GM21786 (cell line): ENCODE measurements at regions not wholly inside any gene's neighbourhood (a gene's known extent, or its start where the extent isn't known, plus 50 kb on each side); places are given as distances from the start of the nearest gene placed in this dataset.

Experiments used
- ATAC-seq: cut with Tn5 transposase; IDR thresholded peaks from one replicate; pipeline ENCODE4 v1.9.1; 2021; ENCODE audit not compliant: unreplicated experiment

DNA sequence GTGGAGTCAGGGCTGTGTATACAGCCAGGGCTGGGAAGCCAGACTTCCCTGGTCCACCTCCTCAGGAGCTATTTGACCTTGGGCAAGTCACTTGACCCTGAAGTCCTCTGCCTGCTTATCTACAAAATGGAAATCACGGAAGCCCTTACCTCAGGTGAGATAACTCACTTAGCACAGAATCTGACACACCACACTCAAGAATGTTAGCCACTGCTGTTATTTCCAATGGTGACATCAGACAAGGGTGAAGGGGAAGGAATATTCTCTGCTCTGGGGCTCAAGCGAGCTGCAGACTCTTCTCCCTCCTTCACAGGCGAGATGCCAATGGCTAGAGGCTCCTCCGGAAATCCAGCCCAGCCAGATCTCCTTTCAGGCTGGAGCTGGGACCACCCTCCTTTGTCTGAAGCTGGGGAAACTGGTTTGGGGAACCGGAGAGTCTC is 189.6 kb downstream of the HAUS1 start:
- no peak for ATAC-seq

DNA sequence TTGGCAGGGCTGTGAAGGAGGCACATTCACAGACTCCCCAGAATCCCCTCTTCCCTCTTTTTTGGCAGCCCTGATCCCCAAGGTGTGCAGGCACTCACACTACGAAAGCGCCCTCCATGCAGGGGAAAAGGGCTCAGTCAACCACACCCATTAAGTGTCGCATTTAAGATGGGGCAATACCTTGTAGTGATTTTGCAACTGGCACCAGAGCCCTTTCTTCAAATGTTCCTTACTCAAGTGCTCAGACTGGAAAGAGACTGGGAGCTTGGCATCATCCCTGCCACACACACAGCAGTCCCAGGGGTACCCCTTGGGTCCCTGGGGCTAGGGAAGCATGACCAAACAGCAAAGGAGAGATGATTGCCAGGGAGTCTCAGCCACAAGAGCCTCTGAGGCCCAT is 190.1 kb downstream of the HAUS1 start:
- ATAC-seq: no peak

GRCh38 chr18:46294751-46295150 is 190.6 kb downstream of the HAUS1 start:
- ATAC-seq: no peak

DNA sequence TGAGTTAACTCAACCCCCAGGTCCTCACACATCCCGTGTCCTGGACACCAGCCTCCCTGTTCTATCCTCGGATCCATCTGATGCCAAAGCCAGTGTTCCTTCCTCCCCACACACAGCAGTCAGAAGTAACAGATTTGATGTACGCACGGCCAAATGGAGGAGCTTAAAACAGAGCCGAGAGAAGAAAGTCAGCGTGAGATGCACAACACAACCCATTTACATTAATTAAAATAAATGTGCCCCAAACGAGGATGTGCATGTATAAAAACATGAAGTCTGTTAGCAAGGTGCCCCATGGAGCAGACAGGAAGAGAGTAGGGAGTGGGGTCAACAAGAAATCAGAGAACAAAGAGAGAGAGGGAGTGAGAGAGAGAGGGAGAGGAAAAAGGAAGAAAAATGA is 191.2 kb downstream of the HAUS1 start:
- ATAC-seq: no peak

DNA sequence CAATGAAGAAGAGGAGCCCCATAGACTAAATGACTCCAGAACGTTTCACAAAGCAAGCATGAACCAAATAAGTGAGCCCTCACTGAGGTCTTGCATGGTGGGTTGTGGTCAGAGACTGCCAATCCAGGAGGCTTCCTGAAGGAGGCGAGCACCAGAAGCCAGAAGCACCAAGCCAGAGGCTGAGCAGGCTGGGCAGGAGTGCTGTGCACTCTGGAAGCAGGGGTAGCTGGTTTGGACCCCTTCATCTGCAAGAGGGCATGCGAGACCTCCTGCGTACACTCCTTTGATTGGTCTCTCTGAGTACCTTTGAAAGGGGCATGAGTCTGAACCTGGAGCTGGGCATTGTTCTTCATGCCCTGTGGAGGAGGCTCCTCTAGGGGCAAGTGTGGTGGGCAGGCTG is 192.5 kb downstream of the HAUS1 start:
- ATAC-seq: no peak

DNA sequence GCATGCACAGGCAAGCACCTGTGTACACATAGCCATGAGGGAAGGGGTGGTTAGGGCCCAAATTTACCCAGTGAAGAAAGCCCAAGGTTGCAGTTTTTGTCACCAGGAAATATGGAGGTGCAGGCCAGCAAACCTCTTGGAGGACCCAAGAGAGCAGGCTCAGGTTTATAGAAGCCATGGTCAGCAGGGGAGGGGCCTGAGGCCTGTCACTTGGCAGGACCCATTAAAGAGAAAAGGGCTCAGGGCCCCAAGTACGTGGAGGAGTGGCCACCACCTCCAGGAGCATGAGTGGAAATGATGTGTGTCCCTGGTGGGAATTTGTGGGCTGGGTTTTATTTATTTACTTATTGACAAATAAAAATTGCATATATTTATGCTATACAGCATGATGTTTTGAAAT is 192.9 kb downstream of the HAUS1 start:
- no peak for ATAC-seq

DNA sequence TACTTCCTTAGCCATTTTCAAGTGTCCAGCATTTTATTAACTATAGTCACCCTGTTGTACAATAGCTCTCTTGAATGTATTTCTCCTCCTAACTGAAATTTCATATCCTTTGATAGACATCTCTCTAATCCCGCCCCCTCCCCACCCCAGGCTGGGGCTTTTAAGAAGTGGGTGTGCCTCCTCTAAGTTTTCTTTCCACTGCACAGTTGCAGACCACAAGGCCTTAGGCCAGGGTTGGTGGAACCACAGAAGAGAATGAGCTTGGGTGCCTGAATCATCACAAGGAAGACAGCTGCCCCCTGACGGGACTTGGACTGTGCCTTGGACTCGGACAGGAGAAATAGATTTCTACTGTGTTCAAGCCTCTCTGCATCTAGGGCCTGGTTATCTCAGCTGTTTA is 193.4 kb downstream of the HAUS1 start:
- ATAC-seq: no peak

DNA sequence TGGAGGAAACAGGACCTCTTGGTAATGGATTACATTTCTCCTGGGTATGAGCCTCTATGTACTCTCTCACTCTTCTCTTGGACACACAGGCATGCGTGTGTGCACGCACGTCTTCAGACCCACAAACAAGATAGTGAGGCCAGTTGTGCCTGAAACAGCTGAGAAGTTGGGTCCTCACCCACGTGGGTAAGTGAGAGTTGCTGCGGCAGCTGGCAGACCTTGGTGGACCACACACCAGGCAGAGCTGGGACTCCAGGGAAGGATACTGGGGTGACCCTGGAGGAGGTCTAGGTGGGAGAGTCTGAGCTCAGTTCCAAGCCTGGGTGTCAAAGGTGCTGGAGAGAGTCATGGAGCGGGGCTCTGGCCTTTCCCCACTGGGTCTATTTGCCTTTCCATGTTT is 194.3 kb downstream of the HAUS1 start:
- ATAC-seq: no peak

GRCh38 chr18:46299465-46300008 is 195.4 kb downstream of the HAUS1 start:
- no peak for ATAC-seq

- no peak for ATAC-seq
These were observed 196.9 kb downstream of the HAUS1 start for GRCh38 chr18:46301081-46301480.

- no peak for ATAC-seq
These were observed 197.4 kb downstream of the HAUS1 start for GRCh38 chr18:46301571-46301970.

GRCh38 chr18:46302528-46303485 is 198.6 kb downstream of the HAUS1 start:
- no peak for ATAC-seq

- no peak for ATAC-seq
These were observed 206.1 kb downstream of the HAUS1 start for GRCh38 chr18:46310258-46310657.

GRCh38 chr18:46310675-46311345 is 206.6 kb downstream of the HAUS1 start:
- ATAC-seq: no peak

DNA sequence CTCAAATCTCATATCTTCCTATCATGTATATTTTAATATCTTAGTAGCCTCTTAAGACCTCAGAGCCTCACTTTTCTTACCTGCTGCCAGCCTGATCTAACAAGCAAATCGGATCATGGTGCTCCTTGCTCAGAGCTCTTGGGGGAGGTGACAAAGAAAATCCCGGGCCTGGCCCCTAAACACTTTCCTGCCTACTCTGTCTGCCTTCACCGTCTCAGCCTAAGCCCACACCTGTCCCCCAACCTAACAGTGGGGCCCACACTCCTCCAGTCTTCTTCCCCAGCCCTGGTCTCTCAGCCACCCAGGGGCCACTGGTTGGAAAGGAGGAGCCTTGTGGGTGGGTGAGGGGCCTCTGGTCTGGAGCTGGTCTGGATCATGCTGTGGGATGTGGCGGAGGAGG is 207.3 kb downstream of the HAUS1 start:
- no peak for ATAC-seq

GRCh38 chr18:46312221-46312620 is 208.0 kb downstream of the HAUS1 start:
- ATAC-seq: no peak

DNA sequence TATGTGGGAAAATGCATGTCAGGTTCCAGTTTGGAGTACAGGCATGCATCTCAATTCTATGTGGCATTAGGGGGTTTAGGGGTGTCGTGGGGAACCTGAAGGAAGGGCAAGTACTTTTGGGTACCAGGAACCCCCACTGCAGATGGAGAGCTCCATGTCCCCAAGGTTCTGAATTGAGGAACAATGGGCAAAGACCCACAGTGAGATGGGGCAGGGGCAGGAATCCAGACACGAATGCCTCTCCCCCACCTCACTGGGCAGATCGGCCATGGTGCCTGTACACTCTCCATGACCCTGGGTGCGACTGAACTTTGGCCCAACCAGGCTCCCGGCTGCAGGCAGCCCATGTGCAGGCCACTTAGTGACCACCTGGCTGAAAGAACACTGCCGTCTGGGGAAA is 209.3 kb downstream of the HAUS1 start:
- no peak for ATAC-seq

DNA sequence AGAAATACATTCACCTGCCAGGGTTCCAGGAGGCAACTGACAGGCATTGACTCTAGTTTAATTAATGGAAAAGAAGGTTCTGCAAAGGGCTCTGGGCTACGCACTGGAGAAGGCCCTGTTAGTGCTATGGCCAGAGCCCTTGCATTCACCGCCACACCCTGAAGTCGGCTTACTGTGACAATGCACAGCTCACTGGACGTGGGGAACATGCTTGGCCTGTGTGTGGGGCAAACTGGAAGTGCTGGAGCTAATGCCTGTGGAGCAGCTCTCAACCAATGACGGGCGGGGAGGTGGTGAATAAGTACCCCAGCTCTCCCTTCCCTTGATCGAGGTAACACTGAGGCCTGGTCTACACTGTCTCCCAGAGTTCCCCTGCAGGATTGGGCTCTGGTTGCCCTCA is 209.8 kb downstream of the HAUS1 start:
- ATAC-seq: no peak

DNA sequence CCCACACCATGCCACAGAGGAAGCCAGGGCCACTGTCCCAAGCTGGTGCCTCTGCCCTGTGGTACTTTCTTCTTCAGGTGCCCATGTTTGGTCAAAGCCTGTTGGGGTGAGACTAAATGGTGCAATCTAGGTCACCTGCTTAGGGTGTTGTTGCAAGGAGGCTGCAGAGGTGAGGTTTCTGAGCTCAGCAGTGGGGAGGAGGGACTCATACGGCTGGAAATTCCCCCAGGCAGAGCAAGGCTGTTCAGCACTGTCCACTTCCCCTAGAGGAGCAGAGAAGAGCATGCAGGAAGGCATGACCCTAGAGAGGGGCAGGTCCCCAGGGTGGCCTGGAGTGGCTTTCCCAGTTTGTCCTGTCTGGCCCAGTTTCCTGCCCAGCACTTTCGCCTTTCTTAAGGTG is 211.0 kb downstream of the HAUS1 start:
- ATAC-seq: no peak

DNA sequence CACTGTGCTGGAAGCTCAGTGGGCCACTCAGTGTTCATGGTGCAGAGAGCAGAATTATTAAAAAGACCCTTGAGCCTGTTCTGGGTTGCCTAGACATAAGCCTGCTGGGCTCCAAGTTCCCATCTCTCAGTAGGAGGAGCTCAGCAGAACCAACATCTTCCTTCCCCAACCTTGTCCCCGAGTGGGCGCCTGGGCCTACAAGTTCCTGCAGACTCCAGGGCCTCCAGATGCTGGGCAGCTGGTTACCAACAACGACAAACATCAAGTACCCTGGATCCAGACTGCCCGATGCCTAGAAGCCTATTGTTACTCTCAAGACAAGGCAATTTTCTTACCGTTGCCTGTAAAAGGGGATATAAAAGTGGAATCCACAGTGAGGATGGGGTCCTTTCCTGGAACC is 214.2 kb downstream of the HAUS1 start:
- ATAC-seq: no peak

DNA sequence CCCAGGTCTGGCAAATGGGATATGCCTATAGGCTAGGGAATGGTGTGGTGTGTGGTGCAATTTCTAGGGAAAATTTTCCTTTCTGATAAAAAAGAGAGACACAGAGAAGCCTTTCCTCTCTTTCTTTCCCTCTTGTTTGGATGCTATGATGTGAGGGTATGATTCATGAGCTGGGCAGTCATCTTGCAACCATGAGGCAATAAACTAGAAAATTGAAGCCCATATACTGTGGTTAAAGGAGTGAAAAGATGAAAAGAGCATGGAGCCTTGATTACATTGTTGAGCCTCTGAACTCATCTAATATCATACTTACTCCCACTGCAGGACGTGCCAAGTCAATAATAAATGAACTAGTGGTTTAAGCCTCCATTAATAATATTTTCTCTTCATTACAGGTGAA is 215.6 kb downstream of the HAUS1 start:
- ATAC-seq: no peak

GRCh38 chr18:46320297-46320696 is 216.1 kb downstream of the HAUS1 start:
- ATAC-seq: no peak
